ENCODE measurements at regions not wholly inside any gene's neighbourhood (a gene's known extent, or its start where the extent isn't known, plus 50 kb on each side); places are given as distances from the start of the nearest gene placed in this dataset.
"Not testable (repeated sequence)": the region's sequence is repeated elsewhere in the genome, so short reads cannot be mapped to it uniquely, and the experiment has no call there.

- not testable (repeated sequence) for TF ChIP-seq CTCF (conservative IDR thresholded peaks at IDR 0.05); ZFX (IDR thresholded peaks at IDR 0.05)
Observed at GRCh38 chr7:98770085-98770484, 99.7 kb downstream of the TMEM130 start.
